ENCODE measurements at regions not wholly inside any gene's neighbourhood (a gene's known extent, or its start where the extent isn't known, plus 50 kb on each side); places are given as distances from the start of the nearest gene placed in this dataset.

DNA sequence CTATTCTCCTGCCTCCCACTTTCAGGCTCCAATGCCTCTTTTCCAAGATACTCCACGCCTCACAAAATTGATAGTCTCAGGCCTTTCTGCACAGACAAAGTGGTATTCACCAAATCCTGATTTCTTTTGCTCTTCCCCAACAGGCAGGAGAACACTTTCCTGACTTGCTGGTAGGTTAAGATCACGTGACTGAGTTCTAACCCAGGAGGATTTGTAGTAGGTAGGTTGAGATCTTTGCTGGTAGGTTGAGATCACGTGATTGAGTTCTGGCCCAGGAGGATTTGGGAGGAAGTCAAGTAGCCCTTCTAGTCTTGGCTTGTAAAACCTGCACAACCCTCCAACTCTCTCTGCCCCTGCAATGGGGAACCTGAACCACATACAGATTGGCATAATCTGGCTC is 741.5 kb downstream of the TYW1 start:
- no peak for DNase-seq (ENCODE audit: extremely low read depth in 1 of 2, low read depth in 1 of 2)

DNA sequence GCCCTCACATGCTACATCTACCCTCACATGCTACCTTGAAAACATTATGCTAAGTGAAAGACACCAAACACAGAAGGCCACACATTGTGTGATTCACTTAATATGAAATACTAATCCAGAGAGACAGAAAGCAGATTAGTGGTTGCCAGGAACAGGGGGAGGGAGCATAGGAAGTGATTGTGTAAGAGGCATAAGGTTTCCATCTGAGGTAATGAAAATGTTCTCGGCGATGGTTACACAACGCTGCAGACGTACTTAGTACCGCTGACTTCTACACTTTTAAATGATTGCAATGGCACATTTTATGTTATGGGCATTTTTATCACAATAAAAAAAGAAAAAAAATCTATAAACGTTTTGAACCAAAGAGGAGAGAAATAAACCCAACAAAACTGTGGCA is 742.3 kb downstream of the TYW1 start:
- no peak for DNase-seq (ENCODE audit: extremely low read depth in 1 of 2, low read depth in 1 of 2)

GRCh38 chr7:67743501-67743900 is 746.9 kb downstream of the TYW1 start:
- no peak for DNase-seq (ENCODE audit: extremely low read depth in 1 of 2, low read depth in 1 of 2)

GRCh38 chr7:67752227-67752626 is 755.6 kb downstream of the TYW1 start:
- DNase-seq (ENCODE audit: extremely low read depth in 1 of 2, low read depth in 1 of 2) = no peak

- no peak for DNase-seq (ENCODE audit: extremely low read depth in 1 of 2, low read depth in 1 of 2)
Observed at GRCh38 chr7:67753891-67754290, 757.3 kb downstream of the TYW1 start.

- no peak for DNase-seq (ENCODE audit: extremely low read depth in 1 of 2, low read depth in 1 of 2)
Observed at GRCh38 chr7:67754651-67755050, 758.0 kb downstream of the TYW1 start.

- DNase-seq (ENCODE audit: extremely low read depth in 1 of 2, low read depth in 1 of 2) = no peak
Observed at GRCh38 chr7:67758551-67758950, 761.9 kb downstream of the TYW1 start.

DNA sequence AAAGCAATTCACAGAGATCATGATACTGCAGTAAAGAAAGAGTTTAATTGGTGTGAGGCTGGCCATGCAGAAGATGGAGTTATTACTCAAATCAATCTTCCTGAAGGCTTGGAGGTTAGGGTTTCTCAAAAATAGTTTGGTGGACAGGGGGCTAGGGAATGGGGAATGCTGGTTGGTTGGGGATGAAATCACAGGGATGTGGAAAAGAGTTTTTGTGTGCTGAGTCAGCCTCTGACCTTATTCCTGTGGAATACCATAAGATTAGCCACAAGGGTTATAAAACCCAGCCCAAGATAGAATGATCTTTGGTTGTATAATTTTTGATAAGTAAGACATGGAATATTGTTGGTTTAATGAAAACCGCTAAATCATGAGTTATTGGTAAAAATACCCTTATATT is 764.3 kb downstream of the TYW1 start:
- no peak for DNase-seq (ENCODE audit: extremely low read depth in 1 of 2, low read depth in 1 of 2)

DNA sequence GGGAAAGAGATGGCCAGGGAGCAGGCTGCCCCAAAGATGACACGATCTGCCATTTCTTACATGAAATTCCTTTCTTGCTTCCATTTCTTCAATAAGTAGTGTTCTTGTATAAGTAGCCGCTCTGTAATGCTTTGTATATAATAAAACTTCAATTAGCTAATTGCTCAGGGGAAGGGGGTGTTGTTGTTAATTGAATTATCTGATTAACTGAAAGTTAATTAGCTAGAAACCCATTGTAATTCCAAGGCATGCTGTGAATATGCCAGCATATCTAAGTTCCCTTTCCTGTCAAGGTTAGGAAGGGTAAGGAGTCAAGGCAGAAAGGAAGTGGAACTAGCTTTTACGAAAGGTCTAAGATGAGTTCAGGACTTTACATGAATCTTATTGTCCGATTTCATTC is 765.9 kb downstream of the TYW1 start:
- no peak for DNase-seq (ENCODE audit: extremely low read depth in 1 of 2, low read depth in 1 of 2)

GRCh38 chr7:67764289-67764688 is 767.7 kb downstream of the TYW1 start:
- no peak for DNase-seq (ENCODE audit: extremely low read depth in 1 of 2, low read depth in 1 of 2)

- no peak for DNase-seq (ENCODE audit: extremely low read depth in 1 of 2, low read depth in 1 of 2)
Observed at GRCh38 chr7:67765481-67766175, 769.0 kb downstream of the TYW1 start.

- DNase-seq (ENCODE audit: extremely low read depth in 1 of 2, low read depth in 1 of 2) = no peak
Observed at GRCh38 chr7:67766906-67767410, 770.3 kb downstream of the TYW1 start.

- DNase-seq (ENCODE audit: extremely low read depth in 1 of 2, low read depth in 1 of 2) = no peak
Observed at GRCh38 chr7:67771846-67772605, 775.4 kb downstream of the TYW1 start.

- no peak for DNase-seq (ENCODE audit: extremely low read depth in 1 of 2, low read depth in 1 of 2)
Observed at GRCh38 chr7:67773081-67773480, 776.4 kb downstream of the TYW1 start.

DNA sequence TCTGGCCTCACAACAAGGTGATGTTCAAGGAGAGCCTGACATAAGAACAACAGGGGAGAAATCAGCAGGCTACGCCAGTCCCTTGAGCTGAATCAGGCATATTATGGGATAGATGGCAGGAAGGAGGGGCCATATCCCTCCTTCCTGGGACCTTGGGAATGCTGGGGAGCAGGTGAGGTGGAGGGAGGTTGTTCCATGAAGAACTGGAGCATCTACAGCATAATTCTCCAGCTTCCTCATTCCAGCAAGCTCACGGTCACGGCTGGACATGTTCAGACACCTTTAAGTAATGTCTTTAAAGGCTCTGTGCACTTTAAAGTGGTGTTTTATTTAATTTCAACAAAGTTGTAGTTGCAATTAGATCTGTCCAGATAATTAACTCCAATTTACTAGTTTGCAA is 780.5 kb downstream of the TYW1 start:
- DNase-seq (ENCODE audit: extremely low read depth in 1 of 2, low read depth in 1 of 2) = no peak

DNA sequence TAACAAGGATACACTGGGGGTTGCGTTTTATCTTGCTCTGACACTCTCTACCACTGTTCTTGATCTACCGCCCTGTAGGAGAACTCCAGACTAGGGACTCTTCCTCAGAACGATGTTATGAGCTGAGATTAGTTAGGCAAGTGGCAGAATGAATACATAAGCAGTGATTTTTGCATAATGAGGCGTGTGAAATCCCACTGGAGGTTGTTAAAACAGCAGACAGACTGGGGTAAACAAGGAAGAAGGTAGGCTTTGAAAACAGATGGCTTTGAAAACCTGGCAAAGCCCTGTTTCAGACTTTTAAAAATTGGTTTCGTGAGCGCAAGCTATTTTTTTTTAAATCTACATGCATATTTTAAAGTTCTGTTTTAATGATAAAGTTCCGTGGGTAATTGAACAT is 785.2 kb downstream of the TYW1 start:
- DNase-seq (ENCODE audit: extremely low read depth in 1 of 2, low read depth in 1 of 2) = no peak

DNA sequence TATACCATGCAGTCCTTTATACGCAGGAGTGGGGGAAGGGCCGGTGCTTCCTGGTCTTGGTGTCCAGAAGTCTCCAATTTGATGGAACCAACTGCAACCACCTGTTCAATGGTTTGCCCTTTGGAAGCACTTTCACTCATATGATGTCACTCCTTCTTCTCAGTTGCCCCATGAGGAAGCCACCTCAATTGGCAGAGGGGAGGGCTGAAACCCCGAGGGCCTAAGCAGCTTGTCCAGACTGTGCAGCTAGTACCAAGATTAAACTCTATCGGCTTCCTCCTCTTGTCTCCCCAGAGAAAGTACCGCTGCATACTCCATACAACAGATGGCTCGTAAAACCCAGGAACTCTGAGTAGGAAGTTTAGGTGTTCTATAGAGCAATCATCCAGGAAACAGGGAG is 789.4 kb downstream of the TYW1 start:
- no peak for DNase-seq (ENCODE audit: extremely low read depth in 1 of 2, low read depth in 1 of 2)

DNA sequence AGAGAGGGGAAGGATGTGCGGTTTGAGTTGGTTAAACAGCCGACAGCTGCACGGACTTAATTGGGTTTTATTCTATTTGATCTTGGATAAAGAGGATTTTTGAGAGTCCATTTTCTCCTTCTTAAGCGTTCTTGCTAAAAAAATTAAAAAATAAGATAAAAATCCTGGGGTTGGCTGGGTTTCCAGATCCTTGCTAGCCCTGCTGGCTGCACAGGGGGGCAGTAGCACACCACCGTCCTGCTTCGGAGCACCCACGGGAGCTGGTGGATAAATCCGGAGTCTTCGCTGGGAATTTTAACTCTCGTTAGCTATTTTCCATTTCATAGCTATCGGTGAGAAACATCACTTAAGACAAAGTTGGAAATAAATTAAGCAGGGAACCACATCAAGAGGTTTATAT is 792.0 kb downstream of the TYW1 start:
- no peak for DNase-seq (ENCODE audit: extremely low read depth in 1 of 2, low read depth in 1 of 2)

DNA sequence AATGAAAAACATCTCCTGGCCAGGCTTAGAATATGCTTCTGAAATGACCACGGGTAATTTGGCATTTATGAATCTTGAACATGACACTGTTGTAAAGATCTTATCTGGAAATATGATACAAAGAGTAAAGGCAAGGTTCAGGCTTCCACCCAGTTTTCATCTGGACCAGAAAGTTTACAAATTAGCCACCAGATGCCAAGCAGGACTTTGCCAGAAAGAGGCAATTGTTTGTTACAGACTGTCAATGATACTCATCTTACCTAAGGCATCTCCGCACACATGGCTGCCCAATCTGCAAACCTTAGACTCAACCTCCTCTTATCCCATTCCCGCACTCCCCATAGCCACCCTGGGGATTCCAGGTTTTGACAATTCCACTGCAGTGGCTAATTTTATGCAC is 795.3 kb downstream of the TYW1 start:
- no peak for DNase-seq (ENCODE audit: extremely low read depth in 1 of 2, low read depth in 1 of 2)

GRCh38 chr7:67794544-67794943 is 797.9 kb downstream of the TYW1 start:
- no peak for DNase-seq (ENCODE audit: extremely low read depth in 1 of 2, low read depth in 1 of 2)

- DNase-seq (ENCODE audit: extremely low read depth in 1 of 2, low read depth in 1 of 2) = no peak
Observed at GRCh38 chr7:67803789-67804188, 807.2 kb downstream of the TYW1 start.

DNA sequence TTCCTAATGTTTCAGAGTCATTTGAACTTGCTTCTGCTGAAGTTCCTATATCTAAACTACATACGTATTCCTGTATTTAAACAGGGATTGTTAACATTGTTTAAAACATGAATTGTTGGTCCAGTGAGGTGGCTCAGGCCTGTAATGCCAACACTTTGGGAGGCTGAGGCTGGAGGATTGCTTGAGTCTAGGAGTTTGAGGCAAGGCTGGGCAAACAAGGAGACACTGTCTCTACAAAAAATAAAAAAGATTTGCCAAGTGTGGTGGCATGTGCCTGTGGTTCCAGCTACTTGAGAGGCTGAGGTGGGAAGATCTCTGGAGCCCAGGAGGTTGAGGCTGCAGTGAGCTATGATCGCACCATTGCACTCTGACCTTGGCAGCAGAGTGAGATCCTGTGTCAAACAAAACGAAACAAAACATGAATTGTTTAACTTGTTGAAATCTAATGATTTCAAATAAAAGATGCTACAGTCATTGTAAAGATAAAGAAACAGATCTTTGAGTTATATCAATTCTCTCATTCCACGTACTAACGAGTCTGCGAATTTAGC is 809.4 kb downstream of the TYW1 start:
- DNase-seq (ENCODE audit: extremely low read depth in 1 of 2, low read depth in 1 of 2) = no peak
